K562 (cell line): ENCODE measurements at regions not wholly inside any gene's neighbourhood (a gene's known extent, or its start where the extent isn't known, plus 50 kb on each side); places are given as distances from the start of the nearest gene placed in this dataset.

Experiments used
- ATAC-seq: fragments of 200-7000 bp; cut with Tn5 transposase; 3 replicates; pipeline ENCODE4 v1.9.1; 2020; ENCODE audit warnings: moderate library complexity
- BruUV-seq: library from RNA; stranded (reverse); fragments of 400-500 nt; replicated peaks from 2 replicates; lab custom pipeline; 2021; lab: Mats Ljungman, UMichigan
- CTCF ChIA-PET: fragments of 300-600 bp; formaldehyde crosslinking; extraction: SDS; loops from one replicate; lab custom pipeline; 2021; ENCODE audit warnings: low intra/inter-chr PET ratio; lab: Yijun Ruan, JAX
- POLR2A ChIA-PET: fragments of 300-600, 350-650 bp; sonication (Branson Sonifier 250); formaldehyde crosslinking; extraction: SDS; loops from one replicate; lab custom pipeline; 2021; ENCODE audit warnings: antibody characterized with exemption, inconsistent platforms; lab: Yijun Ruan, JAX
- DNase-seq, 4 experiments: peaks; one replicate each; pipeline versions ENCODE4 v3.0.0 to v3.0.0-alpha.2; 2011 to 2018; ENCODE audit warnings: low spot score in 3 of 4, mixed read lengths in 3 of 4; ENCODE audit errors: extremely low read depth in 1 of 4
- FAIRE-seq: peaks from 2 replicates; lab custom pipeline; 2011; peaks lifted over from hg19 to GRCh38; lab: Jason Lieb, UNC
- H2AFZ ChIP-seq: 2 replicates; pipeline ENCODE4 v1.6.0; 2011; ENCODE audit warnings: low read depth, low read length, control low read depth, inconsistent platforms
- H3K27ac ChIP-seq: fragments of 200-600 bp; 3 replicates; pipeline ENCODE4 v1.8.0; 2011; ENCODE audit warnings: low read depth, mild to moderate bottlenecking, control low read depth, inconsistent platforms, low read length, moderate library complexity, mixed read lengths; ENCODE audit errors: extremely low read depth
- H3K27me3 ChIP-seq, 2 experiments: fragments of 300-600 bp in 1 of 2; 2 replicates in 1 of 2; 3 replicates in 1 of 2; pipeline versions ENCODE4 v1.6.0 to v1.8.0; 2011; ENCODE audit warnings: inconsistent platforms in 2 of 2, low read length in 2 of 2, mild to moderate bottlenecking in 1 of 2, mixed read lengths in 1 of 2, moderate library complexity in 1 of 2; ENCODE audit not compliant: control insufficient read depth in 2 of 2, insufficient read depth in 2 of 2
- H3K36me3 ChIP-seq: fragments of 300-600 bp; 3 replicates; pipeline ENCODE4 v1.8.0; 2011; ENCODE audit warnings: mild to moderate bottlenecking, low read length, inconsistent platforms; ENCODE audit not compliant: control insufficient read depth, insufficient read depth
- H3K4me1 ChIP-seq, 2 experiments: fragments of 200-600 bp in 1 of 2; replicated peaks in 1 of 2; 2 replicates in 1 of 2; 3 replicates in 1 of 2; pipeline versions ENCODE4 v1.5.1 to v1.8.0; 2011; ENCODE audit warnings: inconsistent platforms in 2 of 2, low read length in 2 of 2, mild to moderate bottlenecking in 1 of 2, mixed read lengths in 1 of 2, moderate library complexity in 1 of 2; ENCODE audit not compliant: control insufficient read depth in 2 of 2, insufficient read depth in 2 of 2
- H3K4me2 ChIP-seq: 2 replicates; pipeline ENCODE4 v1.6.1; 2011; ENCODE audit warnings: low read length, control low read depth, inconsistent platforms, mixed read lengths; ENCODE audit not compliant: insufficient read depth
- H3K4me3 ChIP-seq: fragments of 200-600 bp; sonication (generic), shearing (Covaris generic); 2 replicates; pipeline ENCODE4 v1.5.1; 2016; ENCODE audit warnings: control low read depth, inconsistent platforms
- H3K79me2 ChIP-seq: fragments of 200-600 bp; 3 replicates; pipeline ENCODE4 v1.8.0; 2011; ENCODE audit warnings: low read length, inconsistent platforms; ENCODE audit not compliant: control insufficient read depth, insufficient read depth
- H3K9ac ChIP-seq, 2 experiments: 2 replicates each; pipeline versions ENCODE4 v1.6.0 to v1.6.1; 2011; ENCODE audit warnings: low read depth in 2 of 2, low read length in 2 of 2, control low read depth in 1 of 2, inconsistent platforms in 1 of 2, mild to moderate bottlenecking in 1 of 2, mixed read lengths in 1 of 2; ENCODE audit not compliant: insufficient read depth in 1 of 2
- H3K9me1 ChIP-seq: one replicate; pipeline ENCODE4 v1.6.0; 2011; ENCODE audit warnings: inconsistent platforms, mild to moderate bottlenecking, low read length, moderate library complexity; ENCODE audit not compliant: control insufficient read depth, insufficient read depth
- H3K9me3 ChIP-seq: replicated peaks from 2 replicates; pipeline ENCODE4 v1.5.1; 2011; ENCODE audit warnings: low read depth, low read length, inconsistent platforms; ENCODE audit not compliant: control insufficient read depth, insufficient read depth
- H4K20me1 ChIP-seq: replicated peaks from 2 replicates; pipeline ENCODE4 v1.6.1; 2011; ENCODE audit warnings: low read length, inconsistent platforms, mixed read lengths; ENCODE audit not compliant: control insufficient read depth, insufficient read depth
- RBBP5 ChIP-seq: fragments of 200-600 bp; sonication (generic); IDR thresholded peaks from 2 replicates; pipeline ENCODE4 v1.6.1; 2012; ENCODE audit warnings: borderline replicate concordance, mild to moderate bottlenecking, low read length, control low read depth, inconsistent platforms; ENCODE audit not compliant: insufficient read depth, poor library complexity, severe bottlenecking
- ZNF436 ChIP-seq: fragments of 250-450, 450-650 bp; sonication (Bioruptor Pico); formaldehyde crosslinking; IDR thresholded peaks from 2 replicates; pipeline ENCODE4 v1.7.0; 2020; ENCODE audit warnings: mild to moderate bottlenecking
- ZNF583 ChIP-seq: fragments of 250-450 bp; sonication (Bioruptor Pico); IDR thresholded peaks from 2 replicates; pipeline ENCODE4 v1.4.0; 2020
- WGBS: fragments of 100-300 bp; shearing (Covaris generic); methylation state at CpG from one replicate; pipeline ENCODE4 v1.1.6; 2016; ENCODE audit warnings: low coverage, mixed read lengths; ENCODE audit not compliant: insufficient coverage; ENCODE audit errors: missing lambda C conversion rate; 5-methylcytosine and 5-hydroxymethylcytosine counted together
- in situ Hi-C: fragments of 300-500 bp; cut with MboI; formaldehyde crosslinking; loops from 4 replicates; pipeline ENCODE4 v1.15.0; 2018; ENCODE audit warnings: inconsistent platforms, mixed read lengths
- intact Hi-C: fragments of 100-400 bp; cut with micrococcal nuclease; formaldehyde crosslinking; loops from 2 replicates; pipeline ENCODE4 v1.14.2; 2022
- TF ChIP-seq, protein P1 (sequence below): sonication (generic); formaldehyde crosslinking; IDR thresholded peaks from 2 replicates; pipeline ENCODE4 v1.8.1; 2023; ENCODE audit warnings: mild to moderate bottlenecking, missing genetic modification reagents
- TF ChIP-seq, protein P2 (sequence below): sonication (generic); formaldehyde crosslinking; IDR thresholded peaks from 2 replicates; pipeline ENCODE4 v1.9.0; 2022; ENCODE audit warnings: mild to moderate bottlenecking, missing genetic modification reagents

GRCh38 chr2:120785228-120785966, 49.7 kb downstream of the GLI2 start:
- DNase-seq = no peak
- no peak overlapping the region for H3K9ac ChIP-seq
- CTCF ChIA-PET = no interaction called here
- ATAC-seq = no peak
- no peak overlapping the region for H3K4me3 ChIP-seq
- no TSS peak for BruUV-seq
- H3K79me2 ChIP-seq = no peaks in the 10 kb centered on the region
- intact Hi-C loops (no loop called here), in situ Hi-C loops (no loop called here)
- POLR2A ChIA-PET = interaction anchor here (0.8 to 1.1 kb wide), 2 partner anchors 10 to 111 kb away, joined by 3 to 4 read pairs; no protein-coding TSS in a partner anchor
- no peaks in the 10 kb centered on the region for H3K9me1 ChIP-seq
- peaks cover 4 to 60% of the 10 kb centered on the region in 2 experiments; a peak in 3 of 5 replicates for H3K27me3 ChIP-seq
- no peak overlapping the region for H3K4me2 ChIP-seq
- H4K20me1 ChIP-seq = peaks cover 7% of the 10 kb centered on the region; the same call in 1 of the 2 replicates
- TF ChIP-seq RBBP5 (no peak), ZNF436 (CRISPR knock-in tag) (no peak), ZNF583 (CRISPR knock-in tag) (no peak)
- TF ChIP-seq, protein P1, sequence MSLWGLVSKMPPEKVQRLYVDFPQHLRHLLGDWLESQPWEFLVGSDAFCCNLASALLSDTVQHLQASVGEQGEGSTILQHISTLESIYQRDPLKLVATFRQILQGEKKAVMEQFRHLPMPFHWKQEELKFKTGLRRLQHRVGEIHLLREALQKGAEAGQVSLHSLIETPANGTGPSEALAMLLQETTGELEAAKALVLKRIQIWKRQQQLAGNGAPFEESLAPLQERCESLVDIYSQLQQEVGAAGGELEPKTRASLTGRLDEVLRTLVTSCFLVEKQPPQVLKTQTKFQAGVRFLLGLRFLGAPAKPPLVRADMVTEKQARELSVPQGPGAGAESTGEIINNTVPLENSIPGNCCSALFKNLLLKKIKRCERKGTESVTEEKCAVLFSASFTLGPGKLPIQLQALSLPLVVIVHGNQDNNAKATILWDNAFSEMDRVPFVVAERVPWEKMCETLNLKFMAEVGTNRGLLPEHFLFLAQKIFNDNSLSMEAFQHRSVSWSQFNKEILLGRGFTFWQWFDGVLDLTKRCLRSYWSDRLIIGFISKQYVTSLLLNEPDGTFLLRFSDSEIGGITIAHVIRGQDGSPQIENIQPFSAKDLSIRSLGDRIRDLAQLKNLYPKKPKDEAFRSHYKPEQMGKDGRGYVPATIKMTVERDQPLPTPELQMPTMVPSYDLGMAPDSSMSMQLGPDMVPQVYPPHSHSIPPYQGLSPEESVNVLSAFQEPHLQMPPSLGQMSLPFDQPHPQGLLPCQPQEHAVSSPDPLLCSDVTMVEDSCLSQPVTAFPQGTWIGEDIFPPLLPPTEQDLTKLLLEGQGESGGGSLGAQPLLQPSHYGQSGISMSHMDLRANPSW = no peak
- TF ChIP-seq, protein P2, sequence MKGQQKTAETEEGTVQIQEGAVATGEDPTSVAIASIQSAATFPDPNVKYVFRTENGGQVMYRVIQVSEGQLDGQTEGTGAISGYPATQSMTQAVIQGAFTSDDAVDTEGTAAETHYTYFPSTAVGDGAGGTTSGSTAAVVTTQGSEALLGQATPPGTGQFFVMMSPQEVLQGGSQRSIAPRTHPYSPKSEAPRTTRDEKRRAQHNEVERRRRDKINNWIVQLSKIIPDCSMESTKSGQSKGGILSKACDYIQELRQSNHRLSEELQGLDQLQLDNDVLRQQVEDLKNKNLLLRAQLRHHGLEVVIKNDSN = no peak
- no peak for FAIRE-seq
- H3K4me1 ChIP-seq = no peaks in the 10 kb centered on the region
- no peak overlapping the region for H3K27ac ChIP-seq
- 0% methylated on average over 9 of the region's 10 CpGs for WGBS
- H2AFZ ChIP-seq = no peak overlapping the region
- no peaks in the 10 kb centered on the region for H3K9me3 ChIP-seq
- H3K36me3 ChIP-seq = no peaks in the 10 kb centered on the region
